GM23338 (cell line): ENCODE measurements at regions not wholly inside any gene's neighbourhood (a gene's known extent, or its start where the extent isn't known, plus 50 kb on each side); places are given as distances from the start of the nearest gene placed in this dataset.

ENCODE experiments used
- ATAC-seq: fragments of 200-7000 bp; cut with Tn5 transposase; 3 replicates; pipeline ENCODE4 v1.9.1; 2020
- DNase-seq: peaks from one replicate; pipeline ENCODE4 v3.0.0-alpha.2; 2015; ENCODE audit warnings: low spot score
- H2AFZ ChIP-seq: fragments of 200-600 bp; sonication (generic); 2 replicates; pipeline ENCODE4 v1.8.0; 2016; ENCODE audit warnings: antibody characterized with exemption, mild to moderate bottlenecking, moderate library complexity
- H3F3A ChIP-seq: fragments of 200-600 bp; sonication (generic); replicated peaks from 2 replicates; pipeline ENCODE4 v1.8.0; 2017; ENCODE audit warnings: antibody characterized with exemption, mixed run types, low read depth
- H3K27ac ChIP-seq: fragments of 200-600 bp; sonication (generic); 2 replicates; pipeline ENCODE4 v1.6.1; 2016; ENCODE audit warnings: low read depth
- H3K27me3 ChIP-seq: fragments of 200-600 bp; sonication (generic); 2 replicates; pipeline ENCODE4 v1.8.0; 2016; ENCODE audit warnings: mild to moderate bottlenecking, mixed run types, moderate library complexity; ENCODE audit not compliant: insufficient read depth
- H3K36me3 ChIP-seq: fragments of 200-600 bp; sonication (generic); 2 replicates; pipeline ENCODE4 v1.8.0; 2016; ENCODE audit warnings: mild to moderate bottlenecking; ENCODE audit not compliant: insufficient read depth
- H3K4me1 ChIP-seq: fragments of 200-600 bp; sonication (generic); 2 replicates; pipeline ENCODE4 v1.8.0; 2016; ENCODE audit warnings: mild to moderate bottlenecking, moderate library complexity; ENCODE audit not compliant: insufficient read depth
- H3K4me2 ChIP-seq: fragments of 200-600 bp; sonication (generic); 2 replicates; pipeline ENCODE4 v1.7.1; 2017; ENCODE audit warnings: mixed run types
- H3K4me3 ChIP-seq: fragments of 200-600 bp; sonication (generic); 2 replicates; pipeline ENCODE4 v1.6.1; 2016; ENCODE audit warnings: mixed run types
- H3K79me2 ChIP-seq: fragments of 200-600 bp; sonication (generic); replicated peaks from 2 replicates; pipeline ENCODE4 v1.8.0; 2017; ENCODE audit warnings: mild to moderate bottlenecking; ENCODE audit not compliant: insufficient read depth
- H3K9me2 ChIP-seq: fragments of 200-600 bp; sonication (generic); 2 replicates; pipeline ENCODE4 v1.8.0; 2017; ENCODE audit not compliant: insufficient read depth
- H4K20me1 ChIP-seq: fragments of 200-600 bp; sonication (generic); replicated peaks from 2 replicates; pipeline ENCODE4 v1.8.0; 2017; ENCODE audit warnings: mild to moderate bottlenecking; ENCODE audit not compliant: insufficient read depth
- H3K27ac Mint-ChIP-seq: 2 replicates; pipeline ENCODE4 v1.8.0; 2020; ENCODE audit warnings: inconsistent platforms, mild to moderate bottlenecking, moderate library complexity, mixed read lengths
- H3K27me3 Mint-ChIP-seq: 3 replicates; pipeline ENCODE4 v1.8.0; 2022; ENCODE audit warnings: low read depth, mild to moderate bottlenecking, moderate library complexity, mixed read lengths, inconsistent platforms; ENCODE audit not compliant: insufficient read depth, poor library complexity
- H3K36me3 Mint-ChIP-seq: 3 replicates; pipeline ENCODE4 v1.8.0; 2021; ENCODE audit warnings: low read depth, mild to moderate bottlenecking, inconsistent platforms, moderate library complexity, mixed read lengths
- H3K4me1 Mint-ChIP-seq: 3 replicates; pipeline ENCODE4 v1.8.0; 2020; ENCODE audit warnings: mild to moderate bottlenecking, inconsistent platforms, mixed read lengths
- H3K4me3 Mint-ChIP-seq: 3 replicates; pipeline ENCODE4 v1.8.0; 2021; ENCODE audit warnings: moderate library complexity, mild to moderate bottlenecking, inconsistent platforms, mixed read lengths
- H3K9me3 Mint-ChIP-seq: 3 replicates; pipeline ENCODE4 v1.8.0; 2020; ENCODE audit warnings: moderate library complexity, mild to moderate bottlenecking, inconsistent platforms, mixed read lengths
- CREB1 ChIP-seq: fragments of 250-450 bp; sonication (Bioruptor Pico); IDR thresholded peaks from 2 replicates; pipeline ENCODE4 v1.5.0; 2020; ENCODE audit warnings: low read depth, mild to moderate bottlenecking, moderate library complexity
- CTCF ChIP-seq, 2 experiments: fragments of 200-600 bp in 1 of 2; sonication (generic) in 1 of 2; conservative IDR thresholded peaks; 2 replicates each; pipeline versions ENCODE4 v1.5.1 to v1.6.1; 2016 to 2017; ENCODE audit warnings: antibody characterized with exemption in 2 of 2, low read depth in 2 of 2, mild to moderate bottlenecking in 2 of 2, moderate library complexity in 1 of 2
- EZH2 ChIP-seq: fragments of 200-600 bp; sonication (generic); IDR thresholded peaks from one replicate; pipeline ENCODE4 v1.8.0; 2017; ENCODE audit warnings: antibody characterized with exemption, mild to moderate bottlenecking, low read depth; ENCODE audit not compliant: unreplicated experiment
- EZH2phosphoT487 ChIP-seq: fragments of 200-600 bp; sonication (generic); IDR thresholded peaks from one replicate; pipeline ENCODE4 v1.8.1; 2018; ENCODE audit warnings: antibody characterized with exemption; ENCODE audit not compliant: unreplicated experiment
- JUNB ChIP-seq: IDR thresholded peaks from one replicate; pipeline ENCODE4 v1.6.1; 2016; ENCODE audit warnings: antibody characterized with exemption; ENCODE audit not compliant: unreplicated experiment
- NANOG ChIP-seq: IDR thresholded peaks from 2 replicates; pipeline ENCODE4 v1.6.1; 2016; ENCODE audit warnings: antibody characterized with exemption, borderline replicate concordance
- POLR2AphosphoS5 ChIP-seq: IDR thresholded peaks from 2 replicates; pipeline ENCODE4 v1.6.1; 2016; ENCODE audit warnings: antibody characterized with exemption, low read depth
- REST ChIP-seq: IDR thresholded peaks from one replicate; pipeline ENCODE4 v1.6.1; 2018; ENCODE audit warnings: antibody characterized with exemption; ENCODE audit not compliant: unreplicated experiment
- STAT1 ChIP-seq: IDR thresholded peaks from one replicate; pipeline ENCODE4 v1.6.1; 2016; ENCODE audit warnings: antibody characterized with exemption; ENCODE audit not compliant: unreplicated experiment
- ZNF114 ChIP-seq: fragments of 250-450 bp; sonication (Bioruptor Pico); IDR thresholded peaks from 2 replicates; pipeline ENCODE4 v1.5.0; 2020; ENCODE audit warnings: mild to moderate bottlenecking, moderate library complexity
- ZNF462 ChIP-seq: fragments of 250-450 bp; sonication (Bioruptor Pico); IDR thresholded peaks from 2 replicates; pipeline ENCODE4 v1.5.0; 2020; ENCODE audit warnings: mild to moderate bottlenecking, moderate library complexity

- TF ChIP-seq CTCF (conservative IDR thresholded peaks at IDR 0.05; ENCODE audit: low read depth in 2 of 2): no peak
- no peak for TF ChIP-seq EZH2phosphoT487
- TF ChIP-seq CREB1: no peak
- TF ChIP-seq STAT1: no peak
- no peak for TF ChIP-seq JUNB
- no peak for TF ChIP-seq ZNF114
Observed at GRCh38 chr6:1230281-1230680, 81.6 kb upstream of the FOXQ1 start (continued).

- DNase-seq: no peak
- Histone ChIP-seq H4K20me1 (no peaks in the 10 kb centered on the region), H3K27me3 (no peaks in the 10 kb centered on the region), H3K4me1 (no peaks in the 10 kb centered on the region), H3K9me2 (no peaks in the 10 kb centered on the region), H3K27ac (no peak overlapping the region), H2AFZ (no peak overlapping the region), H3K4me3 (no peak overlapping the region), H3K36me3 (no peaks in the 10 kb centered on the region), H3K4me2 (no peak overlapping the region), H3K79me2 (no peaks in the 10 kb centered on the region), H3F3A (no peaks in the 10 kb centered on the region)
- no peaks in the 10 kb centered on the region for H3K36me3 Mint-ChIP-seq
- H3K4me1 Mint-ChIP-seq: no peaks in the 10 kb centered on the region; the same call in 2 of the 3 replicates
- peaks cover 4% of the 10 kb centered on the region for H3K27me3 Mint-ChIP-seq
- no peak overlapping the region for H3K4me3 Mint-ChIP-seq
- H3K9me3 Mint-ChIP-seq: no peaks in the 10 kb centered on the region; the same call in 2 of the 3 replicates
- ATAC-seq: no peak
- no peak overlapping the region for H3K27ac Mint-ChIP-seq
- no peak for TF ChIP-seq NANOG
- no peak for TF ChIP-seq STAT1
- TF ChIP-seq JUNB: no peak
- TF ChIP-seq ZNF462 (CRISPR knock-in tag): no peak
- no peak for TF ChIP-seq CTCF (conservative IDR thresholded peaks at IDR 0.05; ENCODE audit: low read depth in 2 of 2)
- no peak for TF ChIP-seq ZNF114
- no peak for TF ChIP-seq EZH2
- TF ChIP-seq CREB1: no peak
- TF ChIP-seq REST: no peak
- no peak for TF ChIP-seq POLR2AphosphoS5
- TF ChIP-seq EZH2phosphoT487: no peak
Observed at GRCh38 chr6:1229808-1230207, 82.1 kb upstream of the FOXQ1 start.
